ENCODE measurements at regions not wholly inside any gene's neighbourhood (a gene's known extent, or its start where the extent isn't known, plus 50 kb on each side); places are given as distances from the start of the nearest gene placed in this dataset.

DNA sequence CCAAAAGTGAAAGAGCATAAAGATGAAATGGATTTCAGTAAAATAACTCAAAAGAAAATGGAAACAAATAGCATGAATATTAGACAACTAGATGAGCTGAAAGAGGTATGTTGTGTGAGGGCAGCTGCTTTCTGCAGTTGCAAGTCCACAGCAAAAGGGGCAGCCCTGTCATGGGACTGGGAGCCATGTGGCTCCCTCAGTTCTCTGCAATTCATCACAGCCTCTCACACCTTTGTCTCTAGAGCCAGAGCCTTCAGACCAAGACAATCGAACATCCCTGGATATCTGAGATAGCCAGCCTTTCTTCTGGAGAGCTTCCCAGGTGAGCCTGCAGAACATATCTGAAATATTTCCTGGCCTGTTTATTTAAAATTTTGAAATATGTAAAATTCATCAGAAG lies 538.7 kb downstream of the REEP3 start:
- in situ Hi-C loops (cut with MboI; ENCODE audit: low sequenced_read_pairs, unreplicated experiment), result no loop called here
- TF ChIP-seq, protein P1, sequence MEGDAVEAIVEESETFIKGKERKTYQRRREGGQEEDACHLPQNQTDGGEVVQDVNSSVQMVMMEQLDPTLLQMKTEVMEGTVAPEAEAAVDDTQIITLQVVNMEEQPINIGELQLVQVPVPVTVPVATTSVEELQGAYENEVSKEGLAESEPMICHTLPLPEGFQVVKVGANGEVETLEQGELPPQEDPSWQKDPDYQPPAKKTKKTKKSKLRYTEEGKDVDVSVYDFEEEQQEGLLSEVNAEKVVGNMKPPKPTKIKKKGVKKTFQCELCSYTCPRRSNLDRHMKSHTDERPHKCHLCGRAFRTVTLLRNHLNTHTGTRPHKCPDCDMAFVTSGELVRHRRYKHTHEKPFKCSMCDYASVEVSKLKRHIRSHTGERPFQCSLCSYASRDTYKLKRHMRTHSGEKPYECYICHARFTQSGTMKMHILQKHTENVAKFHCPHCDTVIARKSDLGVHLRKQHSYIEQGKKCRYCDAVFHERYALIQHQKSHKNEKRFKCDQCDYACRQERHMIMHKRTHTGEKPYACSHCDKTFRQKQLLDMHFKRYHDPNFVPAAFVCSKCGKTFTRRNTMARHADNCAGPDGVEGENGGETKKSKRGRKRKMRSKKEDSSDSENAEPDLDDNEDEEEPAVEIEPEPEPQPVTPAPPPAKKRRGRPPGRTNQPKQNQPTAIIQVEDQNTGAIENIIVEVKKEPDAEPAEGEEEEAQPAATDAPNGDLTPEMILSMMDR (IDR thresholded peaks at IDR 0.05; ENCODE audit: borderline replicate concordance, control extremely low read depth, extremely low read depth, insufficient read depth, missing control alignments), result no peak
- DNase-seq (ENCODE audit: low spot score), result no peak

DNA sequence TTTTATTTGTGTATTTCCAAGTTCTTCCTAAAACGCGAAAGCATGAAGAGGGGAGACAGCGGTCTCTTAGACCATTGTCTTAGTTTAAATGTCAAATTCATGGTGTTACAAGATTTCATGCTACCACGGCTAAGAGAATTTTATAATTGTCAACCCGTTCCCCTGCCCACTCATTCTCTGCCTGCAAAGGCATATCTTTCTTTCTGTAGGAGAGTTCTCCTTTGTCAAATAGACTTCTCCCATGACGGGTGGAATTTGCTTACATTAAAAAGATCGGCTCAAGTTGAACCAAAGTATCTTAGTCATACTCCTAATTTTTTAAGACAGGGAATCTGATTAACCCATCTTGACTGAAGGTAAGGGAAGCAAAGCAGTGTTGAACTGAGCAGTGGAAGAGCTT lies 539.2 kb downstream of the REEP3 start:
- no peak for DNase-seq (ENCODE audit: low spot score)
- TF ChIP-seq, protein P1 (IDR thresholded peaks at IDR 0.05; ENCODE audit: borderline replicate concordance, control extremely low read depth, extremely low read depth, insufficient read depth, missing control alignments), result no peak
- in situ Hi-C loops (cut with MboI; ENCODE audit: low sequenced_read_pairs, unreplicated experiment), result no loop called here

DNA sequence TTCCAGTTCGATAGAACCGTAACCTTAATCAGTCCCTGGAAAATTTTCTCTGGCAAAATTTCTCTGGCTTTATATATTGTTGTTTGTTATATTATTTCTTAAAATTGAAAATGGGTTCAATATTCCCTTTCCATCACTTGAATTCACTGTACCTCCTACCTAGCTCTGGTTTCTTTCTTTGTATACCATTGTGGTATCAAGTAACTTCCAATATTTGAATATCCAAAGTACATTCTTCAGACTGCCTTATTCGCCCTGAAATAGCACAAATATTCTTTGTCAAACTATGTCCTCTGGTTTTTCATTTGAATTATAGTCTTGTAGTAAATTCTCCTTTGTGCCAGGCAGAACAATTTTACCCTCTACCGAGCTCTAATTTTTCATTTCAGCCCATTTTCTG lies 541.6 kb downstream of the REEP3 start:
- in situ Hi-C loops (cut with MboI; ENCODE audit: low sequenced_read_pairs, unreplicated experiment), result no loop called here
- no peak for DNase-seq (ENCODE audit: low spot score)
- TF ChIP-seq, protein P1 (IDR thresholded peaks at IDR 0.05; ENCODE audit: borderline replicate concordance, control extremely low read depth, extremely low read depth, insufficient read depth, missing control alignments), result no peak

DNA sequence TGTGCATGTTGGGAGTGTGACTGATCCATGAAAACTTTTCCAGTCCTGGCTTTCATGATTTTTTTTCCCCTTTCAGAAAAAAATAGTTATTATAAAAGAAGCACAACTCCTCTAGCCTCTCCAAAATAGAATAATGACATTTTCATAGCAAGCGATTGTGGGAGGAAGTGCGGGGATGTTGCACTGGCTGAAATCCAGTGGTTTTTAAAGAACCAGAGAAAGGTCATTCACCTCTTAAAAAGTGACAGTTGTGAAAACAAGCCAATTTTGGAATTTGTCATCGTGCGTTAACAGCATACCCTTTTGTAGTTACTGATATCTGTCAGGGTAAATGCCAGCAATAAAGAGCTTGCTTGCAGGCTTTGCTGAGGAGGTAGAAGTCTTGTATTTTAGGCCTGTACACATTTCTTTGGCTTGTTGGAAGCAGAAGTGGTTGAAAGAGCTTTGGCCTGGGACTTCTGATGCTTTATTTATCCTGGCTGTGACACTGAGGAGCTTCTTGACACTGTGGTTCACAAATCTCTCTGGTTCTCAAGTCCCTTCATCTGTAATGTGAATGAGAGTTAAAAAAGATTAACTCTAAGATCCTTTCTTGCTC lies 545.9 kb downstream of the REEP3 start:
- TF ChIP-seq, protein P1 (IDR thresholded peaks at IDR 0.05; ENCODE audit: borderline replicate concordance, control extremely low read depth, extremely low read depth, insufficient read depth, missing control alignments), result no peak
- in situ Hi-C loops (cut with MboI; ENCODE audit: low sequenced_read_pairs, unreplicated experiment), result no loop called here

GRCh38 chr10:64067859-64068258 lies 546.7 kb downstream of the REEP3 start:
- in situ Hi-C loops (cut with MboI; ENCODE audit: low sequenced_read_pairs, unreplicated experiment), result no loop called here
- TF ChIP-seq, protein P1 (IDR thresholded peaks at IDR 0.05; ENCODE audit: borderline replicate concordance, control extremely low read depth, extremely low read depth, insufficient read depth, missing control alignments), result no peak
- no peak for DNase-seq (ENCODE audit: low spot score)

More for the DNA sequence above, 545.9 kb downstream of the REEP3 start:
- DNase-seq (ENCODE audit: low spot score), result no peak

- no peak for DNase-seq (ENCODE audit: low spot score)
- TF ChIP-seq, protein P1 (IDR thresholded peaks at IDR 0.05; ENCODE audit: borderline replicate concordance, control extremely low read depth, extremely low read depth, insufficient read depth, missing control alignments), result no peak
- in situ Hi-C loops (cut with MboI; ENCODE audit: low sequenced_read_pairs, unreplicated experiment), result no loop called here
These were observed 549.0 kb downstream of the REEP3 start for GRCh38 chr10:64070241-64070640.

All from GM13976 (cell line).